HEK293T (cell line): ENCODE measurements at regions not wholly inside any gene's neighbourhood (a gene's known extent, or its start where the extent isn't known, plus 50 kb on each side); places are given as distances from the start of the nearest gene placed in this dataset.
"Not testable (repeated sequence)": the region's sequence is repeated elsewhere in the genome, so short reads cannot be mapped to it uniquely, and the experiment has no call there.

Experiments used
- CTCF ChIA-PET: fragments of 350-600 bp; formaldehyde crosslinking; extraction: SDS; loops from one replicate; lab custom pipeline; 2021; ENCODE audit warnings: antibody characterized with exemption, inconsistent platforms; lab: Yijun Ruan, JAX
- POLR2A ChIA-PET: fragments of 350-600 bp; formaldehyde crosslinking; extraction: SDS; loops from one replicate; lab custom pipeline; 2020; ENCODE audit warnings: antibody characterized with exemption, inconsistent platforms; lab: Yijun Ruan, JAX
- DNase-seq: peaks from one replicate; pipeline ENCODE4 v3.0.0; 2012; ENCODE audit warnings: mixed read lengths; ENCODE audit errors: extremely low spot score
- ARNT ChIP-seq: fragments of 450-650 bp; IDR thresholded peaks from 2 replicates; pipeline ENCODE4 v1.6.1; 2017; ENCODE audit warnings: mild to moderate bottlenecking
- BHLHE40 ChIP-seq: fragments of 450-650 bp; IDR thresholded peaks from 2 replicates; pipeline ENCODE4 v1.6.1; 2016; ENCODE audit warnings: mild to moderate bottlenecking, moderate library complexity, borderline replicate concordance
- CTBP1 ChIP-seq: fragments of 450-650 bp; IDR thresholded peaks from 2 replicates; pipeline ENCODE4 v1.6.1; 2016; ENCODE audit warnings: borderline replicate concordance
- ELF4 ChIP-seq: fragments of 450-650 bp; IDR thresholded peaks from 2 replicates; pipeline ENCODE4 v1.6.1; 2017; ENCODE audit warnings: antibody characterized with exemption
- FOXA1 ChIP-seq: fragments of 450-650 bp; IDR thresholded peaks from 2 replicates; pipeline ENCODE4 v1.6.1; 2016; ENCODE audit warnings: mild to moderate bottlenecking
- FOXK2 ChIP-seq: fragments of 450-650 bp; IDR thresholded peaks from 2 replicates; pipeline ENCODE4 v1.6.1; 2016; ENCODE audit warnings: mild to moderate bottlenecking
- FOXM1 ChIP-seq: fragments of 450-650 bp; IDR thresholded peaks from 2 replicates; pipeline ENCODE4 v1.6.1; 2017; ENCODE audit warnings: mild to moderate bottlenecking, borderline replicate concordance
- HDGF ChIP-seq: fragments of 450-650 bp; IDR thresholded peaks from 2 replicates; pipeline ENCODE4 v1.6.1; 2017; ENCODE audit warnings: antibody characterized with exemption, borderline replicate concordance
- L3MBTL2 ChIP-seq: fragments of 450-650 bp; conservative IDR thresholded peaks from 2 replicates; pipeline ENCODE4 v1.6.1; 2016; ENCODE audit warnings: mild to moderate bottlenecking
- LEF1 ChIP-seq: fragments of 450-650 bp; IDR thresholded peaks from 2 replicates; pipeline ENCODE4 v1.6.1; 2017; ENCODE audit warnings: mild to moderate bottlenecking, borderline replicate concordance
- NFRKB ChIP-seq: fragments of 450-650 bp; IDR thresholded peaks from 2 replicates; pipeline ENCODE4 v1.6.1; 2016; ENCODE audit warnings: mild to moderate bottlenecking, moderate library complexity
- PKNOX1 ChIP-seq: fragments of 450-650 bp; IDR thresholded peaks from 2 replicates; pipeline ENCODE4 v1.6.1; 2016
- SP1 ChIP-seq: fragments of 450-650 bp; IDR thresholded peaks from 2 replicates; pipeline ENCODE4 v1.6.1; 2017
- SUZ12 ChIP-seq: fragments of 450-650 bp; IDR thresholded peaks from 2 replicates; pipeline ENCODE4 v1.6.1; 2016; ENCODE audit warnings: mild to moderate bottlenecking
- TARDBP ChIP-seq: fragments of 450-650 bp; IDR thresholded peaks from 2 replicates; pipeline ENCODE4 v1.6.1; 2016
- ZNF384 ChIP-seq: fragments of 450-650 bp; IDR thresholded peaks from 2 replicates; pipeline ENCODE4 v1.6.1; 2016

- no peak for DNase-seq
- ChIA-PET POLR2A (no interaction called here), CTCF (interaction anchor here (0.5 kb wide), 1 partner anchor 8 kb away, joined by 3 read pairs; no protein-coding TSS in a partner anchor)
- TF ChIP-seq CTBP1 (no peak), TARDBP (no peak), SUZ12 (no peak), PKNOX1 (no peak), ARNT (no peak), HDGF (no peak), FOXM1 (no peak)
Observed at GRCh38 chr5:30501065-30501464, 692.4 kb upstream of the CDH6 start.

GRCh38 chr5:30500513-30500912 lies 693.0 kb upstream of the CDH6 start:
- TF ChIP-seq FOXM1: no peak
- TF ChIP-seq L3MBTL2: no peak
- no peak for TF ChIP-seq CTBP1
- TF ChIP-seq ZNF384: no peak
- no peak for TF ChIP-seq ARNT
- TF ChIP-seq SUZ12: no peak
- no peak for TF ChIP-seq HDGF
- no peak for TF ChIP-seq ELF4
- TF ChIP-seq TARDBP: no peak
- no peak for TF ChIP-seq NFRKB
- CTCF ChIA-PET: interaction anchor here (0.5 kb wide), 1 partner anchor 9 kb away, joined by 3 read pairs; no protein-coding TSS in a partner anchor
- POLR2A ChIA-PET: no interaction called here
- no peak for DNase-seq

- TF ChIP-seq LEF1 (no peak), SP1 (no peak), ARNT (no peak), ELF4 (no peak), HDGF (no peak), ZNF384 (no peak), PKNOX1 (no peak), TARDBP (no peak), L3MBTL2 (no peak), SUZ12 (no peak), FOXA1 (no peak), FOXK2 (no peak), CTBP1 (no peak), FOXM1 (no peak)
- ChIA-PET POLR2A (no interaction called here), CTCF (no interaction called here)
- no peak for DNase-seq
Observed at GRCh38 chr5:30499402-30499801, 694.1 kb upstream of the CDH6 start.

GRCh38 chr5:30498972-30499371 lies 694.5 kb upstream of the CDH6 start:
- TF ChIP-seq SP1 (no peak), FOXA1 (no peak)
- ChIA-PET POLR2A (no interaction called here), CTCF (no interaction called here)
- DNase-seq: no peak

GRCh38 chr5:30498509-30498908 lies 695.0 kb upstream of the CDH6 start:
- DNase-seq, POLR2A ChIA-PET, CTCF ChIA-PET: not testable (repeated sequence)

GRCh38 chr5:30494113-30494512 lies 699.4 kb upstream of the CDH6 start:
- POLR2A ChIA-PET, CTCF ChIA-PET: not testable (repeated sequence)

GRCh38 chr5:30479104-30479503 lies 714.4 kb upstream of the CDH6 start:
- CTCF ChIA-PET: no interaction called here
- DNase-seq: no peak
- TF ChIP-seq FOXK2 (no peak), NFRKB (no peak), SUZ12 (no peak), LEF1 (no peak), HDGF (no peak), SP1 (no peak), PKNOX1 (no peak), ARNT (no peak), ELF4 (no peak), FOXM1 (no peak), CTBP1 (no peak), ZNF384 (no peak), L3MBTL2 (no peak), BHLHE40 (no peak), TARDBP (no peak)
- POLR2A ChIA-PET: no interaction called here

More at GRCh38 chr5:30494113-30494512, 699.4 kb upstream of the CDH6 start:
- DNase-seq: not testable (repeated sequence)
